Central memory CD4-positive, alpha-beta T cell (primary cell): ENCODE measurements at regions not wholly inside any gene's neighbourhood (a gene's known extent, or its start where the extent isn't known, plus 50 kb on each side); places are given as distances from the start of the nearest gene placed in this dataset.

Source experiments
- DNase-seq: peaks from one replicate; pipeline ENCODE4 v3.0.0; 2022

GRCh38 chr15:96538491-96538890 lies 208.0 kb downstream of the NR2F2 start:
- no peak for DNase-seq

GRCh38 chr15:96540283-96540682 lies 209.8 kb downstream of the NR2F2 start:
- DNase-seq, result no peak

GRCh38 chr15:96542130-96542770 lies 211.8 kb downstream of the NR2F2 start:
- no peak for DNase-seq

- DNase-seq, result no peak
Observed at GRCh38 chr15:96544162-96544756, 213.8 kb downstream of the NR2F2 start.

- DNase-seq, result no peak
Observed at GRCh38 chr15:96549136-96549535, 218.6 kb downstream of the NR2F2 start.

GRCh38 chr15:96551196-96551595 lies 220.7 kb downstream of the NR2F2 start:
- no peak for DNase-seq

- no peak for DNase-seq
Observed at GRCh38 chr15:96551722-96552121, 221.2 kb downstream of the NR2F2 start.

GRCh38 chr15:96553006-96553405 lies 222.5 kb downstream of the NR2F2 start:
- no peak for DNase-seq

GRCh38 chr15:96553451-96553850 lies 223.0 kb downstream of the NR2F2 start:
- no peak for DNase-seq

- no peak for DNase-seq
Observed at GRCh38 chr15:96553931-96554330, 223.4 kb downstream of the NR2F2 start.

- no peak for DNase-seq
Observed at GRCh38 chr15:96554541-96554940, 224.0 kb downstream of the NR2F2 start.

GRCh38 chr15:96559087-96559486 lies 228.6 kb downstream of the NR2F2 start:
- DNase-seq, result no peak

- no peak for DNase-seq
Observed at GRCh38 chr15:96559631-96560030, 229.1 kb downstream of the NR2F2 start.

- no peak for DNase-seq
Observed at GRCh38 chr15:96560246-96560895, 229.9 kb downstream of the NR2F2 start.

GRCh38 chr15:96561593-96561992 lies 231.1 kb downstream of the NR2F2 start:
- no peak for DNase-seq

- no peak for DNase-seq
Observed at GRCh38 chr15:96564546-96564945, 234.0 kb downstream of the NR2F2 start.

- no peak for DNase-seq
Observed at GRCh38 chr15:96565266-96565665, 234.8 kb downstream of the NR2F2 start.

GRCh38 chr15:96574782-96575181 lies 244.3 kb downstream of the NR2F2 start:
- no peak for DNase-seq

- DNase-seq, result no peak
Observed at GRCh38 chr15:96576596-96576995, 246.1 kb downstream of the NR2F2 start.

- DNase-seq, result no peak
Observed at GRCh38 chr15:96578393-96578792, 247.9 kb downstream of the NR2F2 start.

GRCh38 chr15:96581371-96581770 lies 250.9 kb downstream of the NR2F2 start:
- DNase-seq, result no peak

- DNase-seq, result no peak
Observed at GRCh38 chr15:96582473-96582872, 252.0 kb downstream of the NR2F2 start.

GRCh38 chr15:96583671-96584070 lies 253.2 kb downstream of the NR2F2 start:
- no peak for DNase-seq
